CD14-positive monocyte (primary cell): ENCODE measurements at regions not wholly inside any gene's neighbourhood (a gene's known extent, or its start where the extent isn't known, plus 50 kb on each side); places are given as distances from the start of the nearest gene placed in this dataset.

Source experiments
- DNase-seq, 3 donors: peaks; one replicate each; pipeline ENCODE4 v3.0.0-alpha.2; 2011 to 2022
- H2AFZ ChIP-seq: 2 replicates; pipeline ENCODE4 v1.6.0; 2012; ENCODE audit warnings: mild to moderate bottlenecking, low read depth, low read length, inconsistent platforms; ENCODE audit not compliant: insufficient read depth, poor library complexity, severe bottlenecking
- H3K27ac ChIP-seq, 2 donors: 1 replicate in 1 of 2; 2 replicates in 1 of 2; pipeline ENCODE4 v1.5.1; 2012 to 2013; ENCODE audit warnings: low read length in 2 of 2, control low read depth in 1 of 2, inconsistent platforms in 1 of 2, low read depth in 1 of 2, mild to moderate bottlenecking in 1 of 2
- H3K27me3 ChIP-seq, 2 donors: one replicate each; pipeline versions ENCODE4 v1.6.0 to v1.6.1; 2011 to 2013; ENCODE audit warnings: low read length in 2 of 2; ENCODE audit not compliant: control insufficient read depth in 2 of 2, insufficient read depth in 2 of 2
- H3K36me3 ChIP-seq, 2 donors: replicated peaks in 1 of 2; 1 replicate in 1 of 2; 2 replicates in 1 of 2; pipeline versions ENCODE4 v1.5.1 to v1.6.1; 2012 to 2013; ENCODE audit warnings: low read length in 2 of 2, control low read depth in 1 of 2, inconsistent platforms in 1 of 2, mild to moderate bottlenecking in 1 of 2; ENCODE audit not compliant: insufficient read depth in 2 of 2, control insufficient read depth in 1 of 2
- H3K4me1 ChIP-seq, 2 donors: 1 replicate in 1 of 2; 2 replicates in 1 of 2; pipeline versions ENCODE4 v1.5.1 to v1.6.1; 2012 to 2013; ENCODE audit warnings: low read length in 2 of 2, control low read depth in 1 of 2, inconsistent platforms in 1 of 2, mild to moderate bottlenecking in 1 of 2, moderate library complexity in 1 of 2; ENCODE audit not compliant: insufficient read depth in 2 of 2, control insufficient read depth in 1 of 2
- H3K4me2 ChIP-seq: replicated peaks from 2 replicates; pipeline ENCODE3; 2012; ENCODE audit warnings: low read length, moderate library complexity, mild to moderate bottlenecking; ENCODE audit not compliant: poor library complexity, severe bottlenecking; ENCODE audit errors: extremely low read depth
- H3K4me3 ChIP-seq, 3 experiments: fragments of 200-600 bp in 1 of 3; sonication (generic) in 1 of 3; replicated peaks in 1 of 3; 1 replicate in 2 of 3; 2 replicates in 1 of 3; pipeline ENCODE4 v1.5.1; 2011 to 2013; ENCODE audit warnings: low read length in 3 of 3, mild to moderate bottlenecking in 3 of 3, control low read depth in 2 of 3, low read depth in 2 of 3, inconsistent platforms in 1 of 3, moderate library complexity in 1 of 3
- H3K79me2 ChIP-seq: 2 replicates; pipeline ENCODE4 v1.6.0; 2012; ENCODE audit warnings: mild to moderate bottlenecking, control low read depth, inconsistent platforms, low read length, moderate library complexity; ENCODE audit not compliant: insufficient read depth
- H3K9ac ChIP-seq: 2 replicates; pipeline ENCODE4 v1.6.0; 2017; ENCODE audit warnings: low read length, mild to moderate bottlenecking; ENCODE audit not compliant: insufficient read depth, poor library complexity, severe bottlenecking
- H3K9me3 ChIP-seq, 2 donors: replicated peaks in 1 of 2; 1 replicate in 1 of 2; 2 replicates in 1 of 2; pipeline versions ENCODE4 v1.5.1 to v1.6.1; 2012 to 2013; ENCODE audit warnings: low read length in 2 of 2, control low read depth in 1 of 2; ENCODE audit not compliant: control insufficient read depth in 1 of 2, insufficient read depth in 1 of 2
- H4K20me1 ChIP-seq: 2 replicates; pipeline ENCODE4 v1.6.0; 2012; ENCODE audit warnings: mild to moderate bottlenecking, low read length, control low read depth, moderate library complexity; ENCODE audit not compliant: insufficient read depth
- H3K27ac Mint-ChIP-seq, 7 donors: one replicate each; pipeline ENCODE4 v1.8.0; 2020; ENCODE audit warnings: mild to moderate bottlenecking in 7 of 7, mixed read lengths in 7 of 7, moderate library complexity in 6 of 7, inconsistent platforms in 2 of 7
- H3K27me3 Mint-ChIP-seq, 3 donors: one replicate each; pipeline ENCODE4 v1.8.0; 2021 to 2022; ENCODE audit warnings: low read depth in 3 of 3, mild to moderate bottlenecking in 3 of 3, mixed read lengths in 3 of 3, moderate library complexity in 3 of 3, inconsistent platforms in 1 of 3
- H3K36me3 Mint-ChIP-seq, 2 donors: one replicate each; pipeline ENCODE4 v1.8.0; 2020; ENCODE audit warnings: mixed read lengths in 2 of 2, inconsistent platforms in 1 of 2, mild to moderate bottlenecking in 1 of 2
- H3K4me1 Mint-ChIP-seq: one replicate; pipeline ENCODE4 v1.8.0; 2020; ENCODE audit warnings: mild to moderate bottlenecking, mixed read lengths
- H3K4me3 Mint-ChIP-seq, 2 donors: one replicate each; pipeline ENCODE4 v1.8.0; 2020; ENCODE audit warnings: mild to moderate bottlenecking in 2 of 2, mixed read lengths in 2 of 2, moderate library complexity in 1 of 2
- H3K9me3 Mint-ChIP-seq, 7 donors: one replicate each; pipeline ENCODE4 v1.8.0; 2020 to 2022; ENCODE audit warnings: mixed read lengths in 7 of 7, mild to moderate bottlenecking in 6 of 7, moderate library complexity in 6 of 7, inconsistent platforms in 2 of 7
- WGBS: methylation state at CpG from one replicate; pipeline ENCODE4 v1.1.5; 2013; ENCODE audit warnings: missing lambda C conversion rate; ENCODE audit not compliant: insufficient coverage; 5-methylcytosine and 5-hydroxymethylcytosine counted together
- intact Hi-C, 2 donors: fragments of 100-400 bp; cut with micrococcal nuclease; formaldehyde crosslinking; loops; one replicate each; pipeline versions ENCODE4 v1.15.0 to v1.15.1; 2023
- TF ChIP-seq, protein P1 (sequence below): fragments of 200-600 bp; IDR thresholded peaks from one replicate; pipeline ENCODE4 v1.8.0; 2022; ENCODE audit warnings: antibody characterized with exemption, mild to moderate bottlenecking

DNA sequence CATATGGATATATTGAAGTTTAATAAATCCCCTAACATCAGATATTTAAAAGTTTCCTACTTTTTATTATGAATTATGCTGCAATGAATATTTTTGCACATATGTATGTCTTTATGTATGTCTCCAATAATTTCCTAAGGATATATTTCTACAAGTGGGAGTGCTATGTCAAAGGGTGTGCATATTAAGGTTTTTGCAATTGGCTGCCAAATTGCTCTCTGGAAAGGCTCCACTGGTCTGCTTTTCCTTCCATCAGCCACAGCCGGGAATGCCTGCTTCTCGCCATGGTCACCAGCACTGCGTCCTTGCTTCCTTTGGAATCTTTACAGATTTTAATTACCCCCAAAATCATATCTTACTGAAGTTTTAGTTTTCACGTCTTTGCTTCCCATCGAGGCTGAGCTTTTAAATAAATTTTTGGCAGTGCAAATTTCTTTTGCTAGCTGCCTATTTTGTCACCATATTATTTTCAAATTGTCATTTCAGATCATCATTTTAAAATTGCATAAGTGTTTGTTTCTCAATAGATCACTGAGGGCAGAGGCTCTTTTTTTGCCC is 221.7 kb downstream of the SNX19 start:
- Mint-ChIP-seq H3K27me3 (peaks cover 0 to 2% (median 0%) of the 10 kb centered on the region in 3 donors), H3K27ac (no peak overlapping the region), H3K36me3 (no peaks in the 10 kb centered on the region), H3K4me1 (no peaks in the 10 kb centered on the region), H3K9me3 (peaks cover 0 to 5% (median 0%) of the 10 kb centered on the region in 7 donors), H3K4me3 (no peak overlapping the region)
- 89% methylated on average over 4 of the region's 5 CpGs for WGBS
- Histone ChIP-seq H3K4me2 (no peak overlapping the region), H3K27me3 (no peaks in the 10 kb centered on the region), H3K4me1 (no peaks in the 10 kb centered on the region), H3K9me3 (no peaks in the 10 kb centered on the region), H2AFZ (no peak overlapping the region), H3K4me3 (no peak overlapping the region), H4K20me1 (no peaks in the 10 kb centered on the region), H3K27ac (no peak overlapping the region), H3K9ac (no peak overlapping the region), H3K36me3 (no peaks in the 10 kb centered on the region), H3K79me2 (no peaks in the 10 kb centered on the region)
- TF ChIP-seq, protein P1, sequence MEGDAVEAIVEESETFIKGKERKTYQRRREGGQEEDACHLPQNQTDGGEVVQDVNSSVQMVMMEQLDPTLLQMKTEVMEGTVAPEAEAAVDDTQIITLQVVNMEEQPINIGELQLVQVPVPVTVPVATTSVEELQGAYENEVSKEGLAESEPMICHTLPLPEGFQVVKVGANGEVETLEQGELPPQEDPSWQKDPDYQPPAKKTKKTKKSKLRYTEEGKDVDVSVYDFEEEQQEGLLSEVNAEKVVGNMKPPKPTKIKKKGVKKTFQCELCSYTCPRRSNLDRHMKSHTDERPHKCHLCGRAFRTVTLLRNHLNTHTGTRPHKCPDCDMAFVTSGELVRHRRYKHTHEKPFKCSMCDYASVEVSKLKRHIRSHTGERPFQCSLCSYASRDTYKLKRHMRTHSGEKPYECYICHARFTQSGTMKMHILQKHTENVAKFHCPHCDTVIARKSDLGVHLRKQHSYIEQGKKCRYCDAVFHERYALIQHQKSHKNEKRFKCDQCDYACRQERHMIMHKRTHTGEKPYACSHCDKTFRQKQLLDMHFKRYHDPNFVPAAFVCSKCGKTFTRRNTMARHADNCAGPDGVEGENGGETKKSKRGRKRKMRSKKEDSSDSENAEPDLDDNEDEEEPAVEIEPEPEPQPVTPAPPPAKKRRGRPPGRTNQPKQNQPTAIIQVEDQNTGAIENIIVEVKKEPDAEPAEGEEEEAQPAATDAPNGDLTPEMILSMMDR: no peak
- DNase-seq: no peak
- intact Hi-C loops: no loop called here

DNA sequence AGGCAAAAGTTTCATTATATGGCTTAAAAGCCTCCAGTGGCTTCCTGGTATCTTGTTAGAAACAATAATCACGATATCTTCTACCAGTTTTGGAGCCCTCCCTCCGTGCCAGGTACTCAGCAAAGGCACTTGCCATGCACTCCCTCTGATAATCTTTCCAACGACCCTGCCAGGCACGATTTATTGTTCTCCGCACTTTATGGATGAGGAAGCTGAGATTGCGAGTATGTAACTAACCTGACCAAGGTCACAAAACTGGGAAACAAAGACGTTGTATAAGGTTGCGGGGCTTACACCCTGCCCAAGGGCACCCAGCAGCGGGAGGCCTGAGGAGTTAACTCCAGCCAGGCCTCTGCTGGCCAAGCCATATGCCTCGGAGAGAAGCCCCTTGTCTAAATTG is 218.1 kb downstream of the SNX19 start:
- Histone ChIP-seq H3K4me1 (no peaks in the 10 kb centered on the region), H3K27me3 (no peaks in the 10 kb centered on the region), H2AFZ (no peak overlapping the region), H3K27ac (no peak overlapping the region), H3K9ac (no peak overlapping the region), H3K4me3 (no peak overlapping the region), H3K9me3 (no peaks in the 10 kb centered on the region), H3K79me2 (no peaks in the 10 kb centered on the region), H3K4me2 (no peak overlapping the region), H3K36me3 (no peaks in the 10 kb centered on the region), H4K20me1 (no peaks in the 10 kb centered on the region)
- Mint-ChIP-seq H3K4me3 (no peak overlapping the region), H3K9me3 (peaks cover 0 to 6% (median 3%) of the 10 kb centered on the region in 7 donors), H3K36me3 (no peaks in the 10 kb centered on the region), H3K27me3 (peaks cover 0 to 3% (median 1%) of the 10 kb centered on the region in 3 donors), H3K4me1 (no peaks in the 10 kb centered on the region), H3K27ac (no peak overlapping the region)
- no peak for DNase-seq
- TF ChIP-seq, protein P1: no peak
- intact Hi-C loops: no loop called here
- 96% methylated on average over 8 of the region's 10 CpGs for WGBS
